LoVo (cell line): ENCODE measurements at regions not wholly inside any gene's neighbourhood (a gene's known extent, or its start where the extent isn't known, plus 50 kb on each side); places are given as distances from the start of the nearest gene placed in this dataset.
"Not testable (repeated sequence)": the region's sequence is repeated elsewhere in the genome, so short reads cannot be mapped to it uniquely, and the experiment has no call there.

Experiments used
- DNase-seq: peaks from one replicate; pipeline ENCODE4 v3.0.0-alpha.2; 2016; ENCODE audit warnings: low spot score

DNA sequence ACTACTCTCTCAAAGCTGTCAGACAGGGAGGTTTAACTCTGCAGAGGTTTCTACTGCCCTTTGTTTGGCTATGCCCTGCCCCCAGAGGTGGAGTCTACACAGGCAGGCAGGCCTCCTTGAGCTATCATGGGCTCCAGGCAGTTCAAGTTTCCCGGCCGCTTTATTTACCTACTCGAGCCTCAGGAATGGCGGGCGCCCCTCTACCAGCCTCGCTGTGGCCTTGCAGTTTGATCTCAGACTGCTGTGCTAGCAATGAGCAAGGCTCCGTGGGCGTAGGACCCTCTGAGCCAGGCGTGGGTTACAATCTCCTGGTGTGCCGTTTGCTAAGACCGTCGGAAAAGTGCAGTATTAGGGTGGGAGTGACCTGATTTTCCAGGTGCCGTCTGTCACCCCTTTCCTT is 124.3 kb downstream of the PTCHD1 start:
- not testable (repeated sequence) for DNase-seq

DNA sequence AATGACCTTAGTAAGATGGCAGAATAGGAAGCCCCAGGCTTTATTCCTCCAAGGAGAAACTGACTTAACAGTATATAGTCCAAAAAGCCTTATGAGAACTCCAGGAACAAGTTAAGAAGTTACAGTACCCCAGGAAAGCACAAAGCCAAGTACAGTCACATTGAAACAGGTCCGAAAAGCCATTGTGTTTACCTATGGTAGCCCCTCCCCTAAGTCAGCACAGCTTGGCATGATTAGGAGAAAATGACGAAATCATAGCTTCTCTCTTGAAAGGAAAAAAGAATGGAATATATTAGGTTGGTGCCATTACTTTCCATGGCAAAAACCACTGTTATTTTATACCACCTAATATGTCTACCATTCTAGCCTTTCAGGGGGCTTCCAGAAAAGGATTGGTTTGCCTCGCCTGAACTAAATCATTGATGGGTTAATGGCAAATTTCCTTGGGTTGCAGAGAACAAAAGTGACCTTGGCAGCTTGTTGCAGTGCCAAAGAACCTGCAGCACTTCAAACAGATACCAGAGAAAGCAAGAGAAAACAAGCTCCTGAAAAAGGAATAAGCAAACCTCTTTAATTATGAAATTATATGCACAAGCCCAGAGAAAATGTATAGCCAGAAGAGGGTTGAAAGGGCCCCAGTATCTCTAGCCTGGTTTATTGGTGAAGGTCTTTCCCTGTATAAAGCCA is 130.6 kb downstream of the PTCHD1 start:
- no peak for DNase-seq

GRCh38 chrX:23465985-23466384 is 131.3 kb downstream of the PTCHD1 start:
- DNase-seq, result no peak

- DNase-seq, result no peak
These were observed 143.4 kb downstream of the PTCHD1 start for GRCh38 chrX:23478056-23478455.

DNA sequence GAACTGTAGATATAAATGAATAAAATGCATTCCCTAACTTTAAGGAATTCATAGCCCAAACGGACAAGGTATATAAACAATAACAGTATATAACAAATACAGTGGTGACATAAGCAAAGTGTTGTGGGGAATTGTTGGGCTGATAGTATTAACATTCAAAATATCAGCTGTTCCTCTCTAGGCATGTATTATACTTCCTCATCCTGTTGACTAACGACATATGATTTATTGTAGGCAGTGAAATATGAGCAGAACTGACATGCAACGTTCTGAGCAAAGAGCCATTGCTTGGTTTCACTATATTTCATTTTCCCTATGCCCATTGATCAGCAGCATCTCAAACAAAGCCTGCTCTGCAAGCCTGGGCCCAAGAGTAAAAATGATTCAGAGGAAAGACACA is 143.9 kb downstream of the PTCHD1 start:
- DNase-seq, result no peak

- DNase-seq, result no peak
These were observed 147.9 kb downstream of the PTCHD1 start for GRCh38 chrX:23482561-23482960.

- no peak for DNase-seq
These were observed 148.7 kb downstream of the PTCHD1 start for GRCh38 chrX:23483396-23483795.

- DNase-seq, result peak; percentile 7
These were observed 159.3 kb downstream of the PTCHD1 start for GRCh38 chrX:23493941-23494374.

- no peak for DNase-seq
These were observed 160.1 kb downstream of the PTCHD1 start for GRCh38 chrX:23494741-23495140.

GRCh38 chrX:23497919-23498318 is 163.3 kb downstream of the PTCHD1 start:
- DNase-seq, result no peak

GRCh38 chrX:23501974-23502373 is 165.3 kb upstream of the PRDX4 start:
- DNase-seq, result no peak

- DNase-seq, result peak; percentile 81
These were observed 163.3 kb upstream of the PRDX4 start for GRCh38 chrX:23503835-23504539.

DNA sequence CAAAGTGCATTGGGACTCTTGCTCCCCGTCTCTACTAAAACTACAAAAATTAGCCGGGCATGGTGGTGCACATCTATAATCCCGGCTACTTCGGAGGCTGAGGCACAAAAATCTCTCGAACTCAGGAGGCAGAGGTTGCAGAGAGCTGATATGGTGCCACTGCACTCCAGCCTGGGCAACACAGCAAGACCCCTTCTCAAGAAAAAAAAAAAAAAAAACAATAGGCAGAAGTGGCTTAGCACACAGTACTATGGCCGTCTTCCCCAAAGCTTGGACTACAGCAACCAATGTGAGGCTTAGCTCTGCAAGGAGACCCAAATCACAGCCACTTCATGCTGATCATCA is 162.8 kb upstream of the PRDX4 start:
- DNase-seq, result no peak

GRCh38 chrX:23504895-23505294 is 162.4 kb upstream of the PRDX4 start:
- no peak for DNase-seq

GRCh38 chrX:23505531-23506303 is 161.6 kb upstream of the PRDX4 start:
- DNase-seq, result no peak

- no peak for DNase-seq
These were observed 158.0 kb upstream of the PRDX4 start for GRCh38 chrX:23509256-23509655.

- no peak for DNase-seq
These were observed 155.5 kb upstream of the PRDX4 start for GRCh38 chrX:23511793-23512192.

GRCh38 chrX:23513121-23513520 is 154.2 kb upstream of the PRDX4 start:
- no peak for DNase-seq

GRCh38 chrX:23514082-23514481 is 153.2 kb upstream of the PRDX4 start:
- no peak for DNase-seq

- DNase-seq, result no peak
These were observed 152.3 kb upstream of the PRDX4 start for GRCh38 chrX:23515028-23515427.

- DNase-seq, result not testable (repeated sequence)
These were observed 144.2 kb upstream of the PRDX4 start for GRCh38 chrX:23523026-23523657.

DNA sequence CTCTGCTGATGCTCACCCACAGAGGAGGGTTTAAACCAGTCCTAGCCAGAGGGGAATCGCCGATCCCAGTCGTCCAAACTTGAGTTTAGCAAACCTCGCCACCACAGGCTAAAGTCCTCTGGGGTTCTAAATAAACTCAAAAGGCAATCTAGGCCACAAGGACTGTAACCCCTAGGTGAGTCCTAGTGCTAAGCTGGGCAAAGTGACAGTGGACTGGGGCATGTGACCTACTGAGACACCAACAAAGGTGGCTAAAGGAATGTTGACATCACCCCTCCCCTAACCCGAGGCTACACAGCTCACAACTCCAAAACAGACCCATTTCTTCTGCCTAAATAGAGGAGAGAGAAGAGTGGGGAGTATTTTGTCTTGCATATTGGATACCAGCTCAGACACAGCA is 142.8 kb upstream of the PRDX4 start:
- no peak for DNase-seq

GRCh38 chrX:23525531-23525930 is 141.8 kb upstream of the PRDX4 start:
- DNase-seq, result no peak
